AG09319 (cell line): ENCODE measurements at regions not wholly inside any gene's neighbourhood (a gene's known extent, or its start where the extent isn't known, plus 50 kb on each side); places are given as distances from the start of the nearest gene placed in this dataset.

Experiments used
- DNase-seq: peaks from one replicate; pipeline ENCODE4 v3.0.0-alpha.2; 2010; ENCODE audit warnings: low read depth; ENCODE audit errors: extremely low read depth
- TF ChIP-seq, protein P1 (sequence below): IDR thresholded peaks from 2 replicates; pipeline ENCODE4 v1.5.1; 2011; ENCODE audit warnings: low read depth, mild to moderate bottlenecking, inconsistent platforms, low read length, moderate library complexity

DNA sequence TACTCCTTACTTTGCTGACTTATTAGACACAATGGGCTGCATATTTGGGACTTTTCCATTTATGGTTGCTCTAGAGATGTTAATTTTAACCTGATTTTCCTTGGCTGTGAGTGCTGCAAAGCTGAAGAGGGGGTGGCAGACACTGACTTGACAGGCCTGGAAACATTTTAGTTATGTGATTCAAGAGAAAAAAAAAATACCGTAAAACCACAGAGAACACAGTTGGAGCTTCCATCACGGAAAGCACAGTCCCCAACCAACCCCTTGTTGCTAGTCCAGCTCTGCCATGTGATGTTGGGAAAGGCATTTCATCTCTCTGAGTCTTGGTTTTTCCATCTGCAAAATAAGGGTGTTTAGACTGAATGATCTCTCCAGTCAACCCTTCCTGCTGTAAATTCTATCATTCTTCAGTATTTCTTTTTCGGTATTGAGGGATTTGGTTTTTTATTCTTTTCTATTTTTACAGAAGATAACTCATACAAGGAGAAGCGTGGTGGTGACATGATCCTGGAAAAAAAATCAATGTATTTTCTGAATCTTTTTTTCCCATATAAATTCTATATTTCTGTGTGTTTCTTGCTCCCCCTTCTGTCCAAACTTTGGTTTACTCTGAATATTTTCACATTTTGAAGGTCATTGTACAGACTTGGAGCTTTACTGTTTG lies 246.1 kb downstream of the REEP3 start:
- DNase-seq, result no peak
- TF ChIP-seq, protein P1, sequence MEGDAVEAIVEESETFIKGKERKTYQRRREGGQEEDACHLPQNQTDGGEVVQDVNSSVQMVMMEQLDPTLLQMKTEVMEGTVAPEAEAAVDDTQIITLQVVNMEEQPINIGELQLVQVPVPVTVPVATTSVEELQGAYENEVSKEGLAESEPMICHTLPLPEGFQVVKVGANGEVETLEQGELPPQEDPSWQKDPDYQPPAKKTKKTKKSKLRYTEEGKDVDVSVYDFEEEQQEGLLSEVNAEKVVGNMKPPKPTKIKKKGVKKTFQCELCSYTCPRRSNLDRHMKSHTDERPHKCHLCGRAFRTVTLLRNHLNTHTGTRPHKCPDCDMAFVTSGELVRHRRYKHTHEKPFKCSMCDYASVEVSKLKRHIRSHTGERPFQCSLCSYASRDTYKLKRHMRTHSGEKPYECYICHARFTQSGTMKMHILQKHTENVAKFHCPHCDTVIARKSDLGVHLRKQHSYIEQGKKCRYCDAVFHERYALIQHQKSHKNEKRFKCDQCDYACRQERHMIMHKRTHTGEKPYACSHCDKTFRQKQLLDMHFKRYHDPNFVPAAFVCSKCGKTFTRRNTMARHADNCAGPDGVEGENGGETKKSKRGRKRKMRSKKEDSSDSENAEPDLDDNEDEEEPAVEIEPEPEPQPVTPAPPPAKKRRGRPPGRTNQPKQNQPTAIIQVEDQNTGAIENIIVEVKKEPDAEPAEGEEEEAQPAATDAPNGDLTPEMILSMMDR, result peak; percentile 45

DNA sequence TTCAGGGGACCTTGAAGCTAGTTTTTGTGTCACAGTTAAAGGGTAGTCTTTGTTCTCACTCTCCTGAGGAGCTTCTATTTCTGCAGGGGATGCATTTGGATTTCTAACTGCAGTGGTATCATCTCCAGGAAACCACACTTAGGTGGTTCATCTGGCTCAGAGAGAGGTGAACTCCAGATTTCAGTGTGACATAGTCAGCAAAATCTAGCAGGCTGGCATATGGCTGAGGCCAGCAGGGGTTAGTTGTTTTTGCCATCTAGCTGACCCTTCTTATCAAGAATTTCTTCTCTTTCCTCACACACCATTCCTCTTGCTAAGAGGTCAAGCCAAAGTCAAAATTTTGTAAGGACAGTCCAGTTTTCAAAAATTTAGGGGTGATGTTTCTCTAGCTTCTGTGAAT lies 248.2 kb downstream of the REEP3 start:
- no peak for DNase-seq
- TF ChIP-seq, protein P1, result no peak

DNA sequence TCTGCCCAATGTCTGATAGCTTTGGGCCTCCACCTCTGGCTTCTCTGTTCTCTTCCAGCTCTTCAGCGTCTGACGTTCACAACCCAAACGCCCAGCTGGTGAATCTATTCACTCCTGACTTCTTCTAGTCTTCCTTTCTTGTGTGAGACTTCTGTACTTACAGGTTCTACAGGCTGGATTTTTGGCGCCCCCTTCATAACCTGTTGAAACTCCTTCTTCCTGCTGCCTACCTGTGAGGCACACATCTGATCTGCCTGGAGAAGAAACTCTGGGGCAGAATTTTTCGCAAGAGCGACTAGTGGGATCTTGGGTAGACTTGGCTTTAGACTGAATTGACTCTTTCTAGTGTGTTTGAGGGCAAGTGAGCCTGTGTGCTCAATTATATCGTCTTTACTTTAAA lies 249.3 kb downstream of the REEP3 start:
- no peak for DNase-seq
- TF ChIP-seq, protein P1, result no peak

DNA sequence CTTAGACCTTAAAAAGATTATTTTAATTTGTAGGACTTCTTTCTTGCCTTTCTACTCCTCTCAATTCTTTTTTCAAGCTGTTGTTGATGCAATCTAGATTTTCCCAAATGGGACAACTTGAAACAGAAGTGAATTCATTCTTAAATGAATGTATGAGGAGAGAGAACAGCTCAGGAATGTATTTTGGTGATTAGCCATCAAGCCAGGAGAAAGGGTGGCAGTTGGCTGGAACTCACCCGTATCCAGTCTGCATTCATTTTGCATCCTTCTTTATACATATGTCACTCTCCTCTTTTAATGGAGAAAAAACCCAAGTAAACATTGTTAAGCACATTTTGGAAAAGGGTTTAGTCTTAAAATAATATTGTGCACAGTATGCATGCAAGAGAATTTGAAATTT lies 251.3 kb downstream of the REEP3 start:
- TF ChIP-seq, protein P1, result no peak
- no peak for DNase-seq

DNA sequence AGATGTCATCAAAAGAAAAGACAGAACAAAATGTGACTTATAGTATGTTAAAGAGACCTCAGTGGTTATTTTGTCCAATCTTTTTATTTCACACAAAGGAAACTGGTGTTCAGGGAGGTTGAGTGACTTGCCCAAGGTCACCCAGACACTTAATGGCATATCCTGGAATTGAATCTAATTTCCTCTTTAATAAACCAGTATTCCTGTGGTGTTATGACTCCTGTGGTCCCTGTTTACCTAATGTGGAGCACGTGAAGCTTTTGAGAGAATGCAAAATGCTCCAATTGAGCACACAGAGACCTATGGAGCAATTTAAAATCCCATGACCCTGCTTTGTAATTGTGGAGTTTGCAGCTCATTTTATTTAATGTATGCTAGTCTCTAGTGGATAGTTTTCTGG lies 251.9 kb downstream of the REEP3 start:
- TF ChIP-seq, protein P1, result no peak

DNA sequence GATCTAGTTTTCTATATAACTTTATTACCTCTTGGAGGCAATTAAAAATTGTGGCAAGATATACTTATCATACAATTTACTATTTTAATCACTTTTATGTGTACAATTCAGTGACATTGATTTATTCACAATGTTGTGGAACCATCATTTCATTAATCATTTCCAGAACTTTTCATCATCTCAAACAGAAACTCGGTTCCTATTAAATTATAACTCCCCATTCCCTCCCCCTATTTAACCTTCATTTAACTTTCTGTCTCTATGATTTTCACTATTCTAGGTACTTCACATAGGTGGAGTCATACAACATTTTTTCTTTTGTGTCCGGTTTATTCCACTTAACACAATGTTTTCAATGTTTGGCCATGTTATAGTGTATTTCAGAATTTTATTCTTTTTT lies 252.8 kb downstream of the REEP3 start:
- no peak for DNase-seq
- TF ChIP-seq, protein P1, result no peak

More for the DNA sequence above, 251.9 kb downstream of the REEP3 start:
- no peak for DNase-seq

DNA sequence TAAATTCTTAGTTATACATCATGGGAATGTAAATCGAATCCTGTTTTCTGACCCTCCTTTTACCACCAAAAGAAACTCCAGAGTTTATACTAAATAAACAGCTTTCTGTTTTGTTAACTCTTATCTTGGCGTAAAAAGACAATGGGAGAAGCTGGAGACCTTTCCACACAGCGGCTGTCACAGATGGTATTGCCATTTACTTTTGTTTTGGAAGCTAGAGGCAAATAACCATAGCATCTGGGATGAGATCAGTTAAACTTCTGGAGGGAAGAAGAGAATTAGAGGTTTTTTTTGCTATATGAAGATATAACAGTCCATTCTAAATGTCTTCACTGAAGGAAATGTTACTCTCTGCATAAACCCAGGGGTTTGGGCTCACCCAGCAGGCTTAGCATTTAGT lies 258.9 kb downstream of the REEP3 start:
- TF ChIP-seq, protein P1, result no peak
- no peak for DNase-seq
